KMS-11 (cell line): ENCODE measurements at regions not wholly inside any gene's neighbourhood (a gene's known extent, or its start where the extent isn't known, plus 50 kb on each side); places are given as distances from the start of the nearest gene placed in this dataset.

Experiments
- H2AFZ ChIP-seq: fragments of 200-600 bp; sonication (generic); 2 replicates; pipeline ENCODE4 v1.6.1; 2016; ENCODE audit warnings: antibody characterized with exemption, mixed run types, low read depth
- H3K27ac ChIP-seq: fragments of 200-600 bp; sonication (generic); 2 replicates; pipeline ENCODE4 v1.6.1; 2016; ENCODE audit warnings: mild to moderate bottlenecking, mixed run types
- H3K27me3 ChIP-seq: fragments of 200-600 bp; sonication (generic); 2 replicates; pipeline ENCODE4 v1.6.1; 2017; ENCODE audit warnings: mild to moderate bottlenecking, low read depth, mixed run types, moderate library complexity; ENCODE audit not compliant: insufficient read depth
- H3K36me3 ChIP-seq: fragments of 200-600 bp; sonication (generic); 2 replicates; pipeline ENCODE4 v1.6.1; 2017; ENCODE audit warnings: mild to moderate bottlenecking, mixed run types; ENCODE audit not compliant: insufficient read depth
- H3K4me1 ChIP-seq: fragments of 200-600 bp; sonication (generic); 2 replicates; pipeline ENCODE4 v1.6.1; 2016; ENCODE audit warnings: mild to moderate bottlenecking, low read depth, mixed run types; ENCODE audit not compliant: poor library complexity, severe bottlenecking
- H3K4me2 ChIP-seq: fragments of 200-600 bp; sonication (generic); 2 replicates; pipeline ENCODE4 v1.7.0; 2016; ENCODE audit warnings: mild to moderate bottlenecking, mixed run types
- H3K4me3 ChIP-seq: fragments of 200-600 bp; sonication (generic); IDR thresholded peaks from 2 replicates; pipeline ENCODE4 v1.6.1; 2017; ENCODE audit warnings: low read depth, low read length, mixed read lengths; ENCODE audit not compliant: insufficient read depth
- H3K79me2 ChIP-seq: fragments of 200-600 bp; sonication (generic); 2 replicates; pipeline ENCODE4 v1.6.1; 2016; ENCODE audit warnings: low read depth, mixed run types; ENCODE audit not compliant: insufficient read depth
- H3K9ac ChIP-seq: fragments of 200-600 bp; sonication (generic); 2 replicates; pipeline ENCODE4 v1.6.1; 2016; ENCODE audit warnings: mild to moderate bottlenecking, mixed run types
- H4K20me1 ChIP-seq: fragments of 200-600 bp; sonication (generic); 2 replicates; pipeline ENCODE4 v1.6.1; 2016; ENCODE audit warnings: mild to moderate bottlenecking, mixed run types; ENCODE audit not compliant: insufficient read depth
- CTCF ChIP-seq: fragments of 200-600 bp; sonication (generic); conservative IDR thresholded peaks from 2 replicates; pipeline ENCODE4 v1.6.1; 2017; ENCODE audit warnings: low read depth, mild to moderate bottlenecking, antibody characterized with exemption, low read length, moderate library complexity, mixed read lengths

GRCh38 chr1:230515451-230516145 lies 89.5 kb upstream of the PGBD5 start:
- Histone ChIP-seq H3K4me3 (no peak overlapping the region), H3K4me1 (no peaks in the 10 kb centered on the region), H3K27ac (no peak overlapping the region), H3K4me2 (no peak overlapping the region), H3K9ac (no peak overlapping the region), H2AFZ (no peak overlapping the region), H3K36me3 (no peaks in the 10 kb centered on the region), H4K20me1 (no peaks in the 10 kb centered on the region), H3K27me3 (no peaks in the 10 kb centered on the region), H3K79me2 (no peaks in the 10 kb centered on the region)
- no peak for TF ChIP-seq CTCF

- H3K9ac ChIP-seq = no peak overlapping the region
- H4K20me1 ChIP-seq = no peaks in the 10 kb centered on the region
- no peak overlapping the region for H3K4me3 ChIP-seq
- H3K27me3 ChIP-seq = no peaks in the 10 kb centered on the region
- no peaks in the 10 kb centered on the region for H3K36me3 ChIP-seq
- H3K4me2 ChIP-seq = no peak overlapping the region
- no peaks in the 10 kb centered on the region for H3K79me2 ChIP-seq
- H3K27ac ChIP-seq = no peak overlapping the region
- TF ChIP-seq CTCF = no peak
- no peak overlapping the region for H2AFZ ChIP-seq
- peaks cover 5% of the 10 kb centered on the region for H3K4me1 ChIP-seq
Observed at GRCh38 chr1:230510496-230510895, 84.4 kb upstream of the PGBD5 start.

GRCh38 chr1:230509281-230509977 lies 83.3 kb upstream of the PGBD5 start:
- Histone ChIP-seq H3K27me3 (no peaks in the 10 kb centered on the region), H4K20me1 (no peaks in the 10 kb centered on the region), H3K4me2 (no peak overlapping the region), H3K4me3 (no peak overlapping the region), H3K79me2 (no peaks in the 10 kb centered on the region), H2AFZ (no peak overlapping the region), H3K4me1 (peaks cover 5% of the 10 kb centered on the region), H3K27ac (no peak overlapping the region), H3K9ac (no peak overlapping the region), H3K36me3 (no peaks in the 10 kb centered on the region)
- no peak for TF ChIP-seq CTCF

- no peak overlapping the region for H3K4me2 ChIP-seq
Observed at GRCh38 chr1:230507666-230508402, 81.7 kb upstream of the PGBD5 start.

More at GRCh38 chr1:230507666-230508402, 81.7 kb upstream of the PGBD5 start:
- Histone ChIP-seq H3K27ac (no peak overlapping the region), H3K9ac (no peak overlapping the region), H3K36me3 (no peaks in the 10 kb centered on the region), H3K4me1 (peaks cover 5% of the 10 kb centered on the region), H4K20me1 (no peaks in the 10 kb centered on the region), H3K4me3 (no peak overlapping the region), H3K79me2 (no peaks in the 10 kb centered on the region), H2AFZ (no peak overlapping the region), H3K27me3 (no peaks in the 10 kb centered on the region)
- no peak for TF ChIP-seq CTCF
